IPS DF 19.7 (cell line): ENCODE measurements at regions not wholly inside any gene's neighbourhood (a gene's known extent, or its start where the extent isn't known, plus 50 kb on each side); places are given as distances from the start of the nearest gene placed in this dataset.

Source experiments
- DNase-seq: peaks from one replicate; pipeline ENCODE4 v3.0.0-alpha.2; 2013; ENCODE audit warnings: low read depth, low spot score

DNA sequence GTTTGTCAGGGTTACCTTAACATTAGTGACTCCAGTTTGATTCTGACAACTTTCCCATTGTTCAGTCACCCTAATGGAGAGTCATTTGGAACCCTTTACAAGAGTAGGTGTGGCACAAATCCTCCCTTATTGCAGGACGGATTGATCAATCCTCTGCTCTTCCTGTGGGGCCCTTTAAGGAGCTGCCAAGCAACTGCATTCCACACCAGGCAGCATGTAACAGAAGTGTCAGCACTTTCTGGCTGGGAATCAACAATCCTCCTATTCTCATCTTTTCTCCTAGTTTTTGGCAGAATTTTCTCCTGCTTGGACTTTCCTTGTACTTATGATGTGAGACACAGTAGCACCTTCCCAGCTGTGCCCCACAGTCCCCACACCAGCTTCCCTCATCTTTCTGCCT lies 177.8 kb downstream of the ST6GAL2 start:
- no peak for DNase-seq

DNA sequence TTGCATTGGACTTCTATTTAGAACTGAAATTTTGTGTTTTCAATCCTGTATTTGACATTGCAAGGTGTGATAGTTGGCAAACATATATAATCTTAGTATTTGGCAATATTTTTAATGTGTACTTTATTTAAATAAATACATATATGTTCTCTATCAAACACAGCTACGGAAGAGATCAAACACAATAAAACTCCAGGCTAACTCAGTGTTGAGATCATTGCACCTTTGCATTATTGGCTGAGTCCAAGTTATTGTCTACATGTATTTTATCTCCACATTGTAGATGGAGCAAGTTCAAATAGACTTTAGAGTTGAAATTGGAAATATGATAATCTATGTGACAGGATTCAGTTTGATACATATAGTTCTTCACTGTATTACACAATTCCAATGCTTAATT lies 176.7 kb downstream of the ST6GAL2 start:
- DNase-seq, result no peak

DNA sequence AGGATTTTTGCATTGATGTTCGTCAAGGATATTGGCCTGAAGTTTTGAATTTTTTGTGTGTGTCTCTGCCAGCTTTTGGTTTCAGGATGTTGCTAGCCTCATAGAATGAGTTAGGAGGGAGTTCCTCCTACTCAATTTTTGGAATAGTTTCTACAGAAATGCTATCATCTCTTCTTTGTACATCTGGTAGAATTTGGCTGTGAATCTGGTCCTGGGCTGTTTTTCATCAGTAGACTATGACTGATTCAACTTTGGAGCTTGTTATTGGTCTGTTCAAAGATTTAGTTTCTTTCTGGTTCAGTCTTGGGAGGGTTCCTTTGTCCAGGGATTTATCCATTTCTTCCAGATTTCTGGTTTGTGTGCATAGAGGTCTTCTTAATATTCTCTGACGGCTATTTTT lies 166.7 kb downstream of the ST6GAL2 start:
- DNase-seq, result no peak

DNA sequence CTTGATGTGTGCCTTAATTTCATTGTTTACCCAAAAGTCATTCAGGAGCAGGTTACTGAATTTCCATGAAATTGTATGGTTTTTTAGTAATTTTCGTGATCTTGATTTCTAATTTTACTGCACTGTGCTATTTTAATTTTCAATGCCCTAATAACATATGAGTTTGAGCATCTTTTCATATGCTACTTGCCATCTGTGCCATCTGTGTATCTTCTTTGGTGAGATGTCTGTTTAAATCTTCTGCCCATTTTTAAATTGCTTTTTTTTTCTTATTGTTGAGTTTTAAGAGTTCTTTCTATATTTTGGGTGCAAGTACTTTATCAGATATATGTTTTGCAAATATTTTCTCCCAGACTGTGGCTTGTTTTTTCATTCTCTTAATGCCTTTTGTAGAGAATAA lies 165.9 kb downstream of the ST6GAL2 start:
- DNase-seq, result no peak

DNA sequence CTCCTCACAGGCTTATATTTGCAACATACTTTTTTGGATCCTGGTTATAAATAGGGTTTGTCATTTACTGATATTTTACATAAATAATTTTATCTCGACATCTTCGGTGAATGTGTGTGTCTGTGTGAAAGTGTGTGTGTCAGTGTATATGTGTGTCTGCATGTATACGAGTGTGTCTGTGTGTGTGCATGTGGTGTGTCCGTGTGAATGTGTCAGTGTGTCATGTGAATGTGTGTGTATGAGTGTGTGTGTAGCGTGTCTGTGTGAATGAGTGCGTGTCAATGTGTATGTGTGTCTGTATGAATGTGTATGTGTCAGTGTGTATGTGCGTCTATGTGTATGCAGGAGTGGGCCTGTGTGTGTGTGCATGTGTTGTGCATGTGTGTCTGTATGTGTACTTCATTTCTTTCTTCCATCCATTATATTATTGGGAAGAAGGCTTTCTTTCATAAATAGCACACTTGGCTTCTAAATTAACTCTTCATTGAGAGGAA lies 161.6 kb downstream of the ST6GAL2 start:
- no peak for DNase-seq

DNA sequence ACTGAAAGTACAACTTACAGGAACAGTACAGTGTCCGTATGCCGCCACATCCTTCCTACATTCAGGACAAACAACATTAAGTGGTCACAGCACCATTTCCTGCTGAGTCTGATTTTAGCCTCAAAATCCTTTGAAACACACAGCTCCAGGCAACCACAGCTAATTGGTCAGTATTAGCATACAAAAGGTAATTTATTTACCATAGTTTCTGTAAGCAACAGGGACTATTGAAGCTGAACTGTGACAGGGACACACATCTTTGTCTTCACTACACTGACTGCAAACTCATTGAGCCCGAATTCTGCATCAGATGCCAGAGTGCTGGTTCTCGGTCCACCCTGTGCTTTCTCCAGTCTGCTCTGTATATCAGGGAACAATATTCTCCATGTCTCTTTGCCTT lies 151.8 kb downstream of the ST6GAL2 start:
- DNase-seq, result no peak

DNA sequence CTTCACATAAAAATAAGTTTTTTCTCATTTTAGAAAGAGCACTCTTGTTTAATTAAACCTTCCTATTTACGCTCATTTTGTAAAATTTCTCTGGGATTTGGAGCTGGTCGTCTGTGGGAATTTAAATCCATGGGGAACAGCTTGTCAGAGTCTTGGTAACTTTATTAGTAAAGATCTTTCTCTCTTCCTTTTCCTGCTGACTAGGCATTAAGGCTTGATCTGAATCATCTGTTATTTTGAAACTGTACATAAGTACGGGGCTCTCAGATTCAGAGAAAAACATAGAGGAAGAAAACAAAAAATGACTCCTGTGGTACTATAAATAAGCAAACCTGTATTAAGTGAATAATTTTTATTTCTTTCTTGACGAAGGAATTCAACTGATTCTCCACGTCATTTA lies 150.2 kb downstream of the ST6GAL2 start:
- DNase-seq, result no peak

DNA sequence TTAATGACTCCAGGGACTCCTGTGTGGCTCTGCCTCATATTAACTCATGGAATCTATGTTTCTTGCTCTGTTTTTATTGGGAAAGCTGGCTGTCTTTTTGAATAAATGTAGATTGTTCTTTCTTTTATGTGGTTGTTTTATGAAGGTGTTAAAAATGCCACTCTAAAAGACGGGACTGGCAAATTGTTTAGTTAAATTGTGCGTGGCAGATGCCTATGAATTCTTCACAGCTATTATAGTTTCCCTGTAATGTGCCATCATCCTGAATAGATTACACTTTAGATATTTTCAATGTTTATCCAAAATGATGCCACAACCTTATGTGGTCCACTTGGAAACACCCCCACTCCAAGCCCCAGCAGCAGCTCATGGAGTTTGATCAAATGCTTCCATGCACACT lies 149.7 kb downstream of the ST6GAL2 start:
- no peak for DNase-seq

DNA sequence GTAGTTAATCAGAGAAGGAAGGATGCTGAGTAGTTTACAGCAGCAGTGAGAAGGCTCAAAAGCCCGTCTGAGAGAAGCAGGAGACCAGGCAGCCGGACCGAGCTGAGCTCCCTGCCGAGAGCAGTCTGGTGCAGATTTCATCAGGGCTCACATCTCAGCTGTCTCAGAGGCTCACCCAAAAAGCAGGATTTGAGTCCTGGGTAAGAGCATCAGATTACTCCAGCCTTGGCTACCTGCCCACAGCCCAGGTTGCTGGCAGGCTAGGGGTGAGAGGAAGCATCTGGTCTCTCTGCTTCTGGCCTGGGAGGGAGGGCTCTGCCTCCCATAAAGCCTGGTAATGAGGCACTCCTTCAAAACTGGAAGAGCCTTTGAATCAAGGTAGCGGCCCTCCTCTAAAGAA lies 140.5 kb downstream of the ST6GAL2 start:
- no peak for DNase-seq

DNA sequence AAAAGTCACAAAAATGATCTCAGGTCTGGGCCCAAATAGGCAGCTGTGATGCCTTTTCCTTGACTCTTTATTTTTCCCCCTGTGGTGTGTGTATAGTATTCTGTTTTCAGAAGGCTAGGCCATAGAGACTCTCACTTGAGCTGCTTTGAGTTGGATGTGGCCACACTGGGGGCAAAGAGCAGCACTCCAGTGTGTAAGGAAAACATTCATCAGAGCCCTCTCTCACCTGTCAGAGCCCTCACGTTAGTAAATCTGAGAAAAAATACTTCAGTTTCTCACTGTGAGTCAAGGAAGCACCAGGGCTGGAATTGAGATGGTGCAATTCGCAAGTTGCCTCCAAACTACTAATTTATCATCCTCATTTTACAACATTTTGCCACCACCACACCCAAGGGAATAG lies 136.1 kb downstream of the ST6GAL2 start:
- DNase-seq, result no peak
